ENCODE measurements at regions not wholly inside any gene's neighbourhood (a gene's known extent, or its start where the extent isn't known, plus 50 kb on each side); places are given as distances from the start of the nearest gene placed in this dataset.

- no peak for DNase-seq (ENCODE audit: low spot score in 2 of 2)
- H3K9me3 ChIP-seq: no peaks in the 10 kb centered on the region
- H3K27me3 ChIP-seq: no peaks in the 10 kb centered on the region
- no peak overlapping the region for H3K4me3 ChIP-seq
- H3K4me1 ChIP-seq: no peaks in the 10 kb centered on the region
- TF ChIP-seq EP300 (IDR thresholded peaks at IDR 0.05) (no peak), POLR2A (IDR thresholded peaks at IDR 0.05) (no peak), CTCF (IDR thresholded peaks at IDR 0.05) (no peak)
- H3K27ac ChIP-seq: no peak overlapping the region
- no peaks in the 10 kb centered on the region for H3K36me3 ChIP-seq
- 81 to 83% methylated on average over 3 of the region's 3 CpGs for WGBS, 2 donors
Observed at GRCh38 chr3:5974630-5975322, 787.3 kb downstream of the EDEM1 start.

GRCh38 chr3:5977331-5977730 is 789.8 kb downstream of the EDEM1 start:
- Histone ChIP-seq H3K4me1 (no peaks in the 10 kb centered on the region), H3K27ac (no peak overlapping the region), H3K4me3 (no peak overlapping the region), H3K9me3 (peaks cover 0 to 11% (median 0%) of the 10 kb centered on the region in 4 donors), H3K27me3 (no peaks in the 10 kb centered on the region), H3K36me3 (no peaks in the 10 kb centered on the region)
- WGBS, 2 donors: 43 to 56% methylated on average over 8 of the region's 8 CpGs
- TF ChIP-seq POLR2A (IDR thresholded peaks at IDR 0.05) (no peak), EP300 (IDR thresholded peaks at IDR 0.05) (no peak), CTCF (IDR thresholded peaks at IDR 0.05) (no peak)
- DNase-seq (ENCODE audit: low spot score in 2 of 2): no peak

- no peak for TF ChIP-seq EP300 (IDR thresholded peaks at IDR 0.05)
- TF ChIP-seq POLR2A (IDR thresholded peaks at IDR 0.05): no peak
- no peak for TF ChIP-seq CTCF (IDR thresholded peaks at IDR 0.05)
- no peaks in the 10 kb centered on the region for H3K36me3 ChIP-seq
- no peaks in the 10 kb centered on the region for H3K4me1 ChIP-seq
- H3K9me3 ChIP-seq: peaks cover 0 to 11% (median 0%) of the 10 kb centered on the region in 4 donors
- no peak overlapping the region for H3K4me3 ChIP-seq
- no peak overlapping the region for H3K27ac ChIP-seq
- no peak for DNase-seq (ENCODE audit: low spot score in 2 of 2)
- WGBS, 2 donors: 48 to 58% methylated on average over 3 of the region's 3 CpGs
- no peaks in the 10 kb centered on the region for H3K27me3 ChIP-seq
Observed at GRCh38 chr3:5980475-5980874, 793.0 kb downstream of the EDEM1 start.

GRCh38 chr3:5994651-5995050 is 807.1 kb downstream of the EDEM1 start:
- TF ChIP-seq CTCF (IDR thresholded peaks at IDR 0.05) (no peak), EP300 (IDR thresholded peaks at IDR 0.05) (no peak), POLR2A (IDR thresholded peaks at IDR 0.05) (no peak)
- WGBS, 2 donors: 93 to 94% methylated on average over 1 of the region's 1 CpG
- no peak for DNase-seq (ENCODE audit: low spot score in 2 of 2)
- Histone ChIP-seq H3K27ac (no peak overlapping the region), H3K4me3 (no peak overlapping the region), H3K4me1 (no peaks in the 10 kb centered on the region), H3K27me3 (no peaks in the 10 kb centered on the region), H3K9me3 (no peaks in the 10 kb centered on the region), H3K36me3 (no peaks in the 10 kb centered on the region)

GRCh38 chr3:6018456-6018855 is 830.9 kb downstream of the EDEM1 start:
- no peak overlapping the region for H3K27ac ChIP-seq
- H3K36me3 ChIP-seq: no peaks in the 10 kb centered on the region
- TF ChIP-seq CTCF (IDR thresholded peaks at IDR 0.05) (no peak), POLR2A (IDR thresholded peaks at IDR 0.05) (no peak), EP300 (IDR thresholded peaks at IDR 0.05) (no peak)
- no peak for DNase-seq (ENCODE audit: low spot score in 2 of 2)
- 52 to 61% methylated on average over 2 of the region's 2 CpGs for WGBS, 2 donors
- H3K4me1 ChIP-seq: no peaks in the 10 kb centered on the region
- no peak overlapping the region for H3K4me3 ChIP-seq
- no peaks in the 10 kb centered on the region for H3K27me3 ChIP-seq
- peaks cover 0 to 17% (median 0%) of the 10 kb centered on the region in 4 donors for H3K9me3 ChIP-seq
